HepG2 (cell line): ENCODE measurements at regions not wholly inside any gene's neighbourhood (a gene's known extent, or its start where the extent isn't known, plus 50 kb on each side); places are given as distances from the start of the nearest gene placed in this dataset.
A peak's percentile ranks its signal among the peaks of the same experiment; 100 is the strongest.

Source experiments
- ATAC-seq: fragments of 200-7000 bp; cut with Tn5 transposase; 3 replicates; pipeline ENCODE4 v1.9.1; 2020; ENCODE audit warnings: mild to moderate bottlenecking, moderate library complexity
- BruUV-seq: library from RNA; stranded (reverse); fragments of 400-500 nt; replicated peaks from 2 replicates; lab custom pipeline; 2021; lab: Mats Ljungman, UMichigan
- CTCF ChIA-PET: fragments of 300-600 bp; formaldehyde crosslinking; extraction: SDS; loops from one replicate; lab custom pipeline; 2021; ENCODE audit warnings: low total read pairs, inconsistent platforms, low intra/inter-chr PET ratio; lab: Yijun Ruan, JAX
- POLR2A ChIA-PET: fragments of 350-600 bp; sonication (Branson Sonifier 250); formaldehyde crosslinking; loops from one replicate; lab custom pipeline; 2020; ENCODE audit warnings: antibody characterized with exemption, inconsistent platforms; lab: Yijun Ruan, JAX
- DNase-seq: peaks from one replicate; pipeline ENCODE4 v3.0.0-alpha.2; 2015; ENCODE audit warnings: low spot score
- FAIRE-seq: peaks from 3 replicates; lab custom pipeline; 2011; peaks lifted over from hg19 to GRCh38; lab: Jason Lieb, UNC
- H2AFZ ChIP-seq: one replicate; pipeline ENCODE4 v1.6.1; 2011; ENCODE audit warnings: low read length, inconsistent platforms
- H3K27ac ChIP-seq: fragments of 300-600 bp; 3 replicates; pipeline ENCODE4 v1.8.0; 2011; ENCODE audit warnings: mixed run types, mild to moderate bottlenecking, mixed read lengths, low read length, inconsistent platforms; ENCODE audit not compliant: insufficient read depth; ENCODE audit errors: extremely low read length
- H3K27me3 ChIP-seq, 2 experiments: fragments of 200-600 bp in 1 of 2; 2 replicates in 1 of 2; 3 replicates in 1 of 2; pipeline versions ENCODE4 v1.6.0 to v1.8.0; 2011; ENCODE audit warnings: low read length in 2 of 2, mild to moderate bottlenecking in 2 of 2, moderate library complexity in 2 of 2, inconsistent platforms in 1 of 2; ENCODE audit not compliant: insufficient read depth in 2 of 2, control insufficient read depth in 1 of 2
- H3K36me3 ChIP-seq, 2 experiments: fragments of 200-600 bp in 1 of 2; replicated peaks in 1 of 2; 2 replicates in 1 of 2; 3 replicates in 1 of 2; pipeline versions ENCODE4 v1.5.1 to v1.8.0; 2011; ENCODE audit warnings: low read length in 2 of 2, inconsistent platforms in 1 of 2; ENCODE audit not compliant: insufficient read depth in 2 of 2, control insufficient read depth in 1 of 2
- H3K4me1 ChIP-seq: 2 replicates; pipeline ENCODE4 v1.5.1; 2012; ENCODE audit warnings: low read length, inconsistent platforms; ENCODE audit not compliant: insufficient read depth
- H3K4me2 ChIP-seq: 2 replicates; pipeline ENCODE4 v1.6.0; 2011; ENCODE audit warnings: low read depth, low read length, inconsistent platforms
- H3K4me3 ChIP-seq, 3 experiments: fragments of 200-600 bp in 1 of 3; sonication (generic), shearing (Covaris generic) in 1 of 3; replicated peaks in 1 of 3; 2 replicates each; pipeline ENCODE4 v1.5.1; 2011 to 2016; ENCODE audit warnings: low read length in 3 of 3, inconsistent platforms in 2 of 3, low read depth in 2 of 3, mild to moderate bottlenecking in 2 of 3, control low read depth in 1 of 3, mixed read lengths in 1 of 3; ENCODE audit not compliant: insufficient read depth in 1 of 3
- H3K79me2 ChIP-seq: one replicate; pipeline ENCODE4 v1.6.1; 2011; ENCODE audit warnings: low read length, inconsistent platforms; ENCODE audit not compliant: insufficient read depth
- H3K9ac ChIP-seq: 2 replicates; pipeline ENCODE4 v1.6.0; 2011; ENCODE audit warnings: mild to moderate bottlenecking, low read depth, low read length, inconsistent platforms; ENCODE audit not compliant: insufficient read depth
- H3K9me3 ChIP-seq: 2 replicates; pipeline ENCODE4 v1.5.1; 2012; ENCODE audit warnings: mild to moderate bottlenecking, low read length
- H4K20me1 ChIP-seq: 2 replicates; pipeline ENCODE4 v1.6.0; 2011; ENCODE audit warnings: inconsistent platforms, mild to moderate bottlenecking, low read length, moderate library complexity; ENCODE audit not compliant: insufficient read depth
- ESRRA ChIP-seq: sonication (generic); formaldehyde crosslinking; IDR thresholded peaks from 2 replicates; pipeline ENCODE4 v1.5.1; 2020; ENCODE audit warnings: mild to moderate bottlenecking, low read depth, missing genetic modification reagents
- FOXJ3 ChIP-seq: sonication (generic); formaldehyde crosslinking; IDR thresholded peaks from 2 replicates; pipeline ENCODE4 v1.4.0; 2020; ENCODE audit warnings: missing genetic modification reagents, mild to moderate bottlenecking, borderline replicate concordance
- IRF2 ChIP-seq: IDR thresholded peaks from 2 replicates; pipeline ENCODE4 v1.6.1; 2018; ENCODE audit warnings: missing genetic modification reagents, missing compliant biosample characterization
- MAFK ChIP-seq, 2 experiments: IDR thresholded peaks in 1 of 2; conservative IDR thresholded peaks in 1 of 2; 2 replicates each; pipeline ENCODE4 v1.6.1; 2011; ENCODE audit warnings: improper control_type of control experiment in 2 of 2, low read length in 2 of 2
- PRPF4 ChIP-seq: fragments of 200-400 bp; formaldehyde crosslinking; IDR thresholded peaks from 2 replicates; pipeline ENCODE4 v1.6.1; 2016; ENCODE audit warnings: low read length, low read depth; ENCODE audit not compliant: poor library complexity, severe bottlenecking
- SIX4 ChIP-seq: sonication (generic); formaldehyde crosslinking; IDR thresholded peaks from 2 replicates; pipeline ENCODE4 v1.4.0; 2020; ENCODE audit warnings: missing genetic modification reagents
- ZNF101 ChIP-seq: sonication (generic); formaldehyde crosslinking; IDR thresholded peaks from 2 replicates; pipeline ENCODE4 v1.4.0; 2020; ENCODE audit warnings: mild to moderate bottlenecking, low read depth, missing genetic modification reagents, borderline replicate concordance
- ZNF709 ChIP-seq: sonication (generic); formaldehyde crosslinking; IDR thresholded peaks from 2 replicates; pipeline ENCODE4 v1.5.0; 2020; ENCODE audit warnings: mild to moderate bottlenecking, missing genetic modification reagents
- ZNF75D ChIP-seq: sonication (generic); formaldehyde crosslinking; IDR thresholded peaks from 2 replicates; pipeline ENCODE4 v1.8.1; 2023; ENCODE audit warnings: missing genetic modification reagents, mild to moderate bottlenecking, borderline replicate concordance
- WGBS: methylation state at CpG from one replicate; pipeline ENCODE4 v1.1.6; 2017; ENCODE audit warnings: low lambda C conversion rate; 5-methylcytosine and 5-hydroxymethylcytosine counted together
- in situ Hi-C: cut with HindIII; loops from 2 replicates; pipeline ENCODE4 v1.10.0; 2017; ENCODE audit warnings: low pct_unique_long_range_greater_than_20kb; ENCODE audit not compliant: extremely low pct_ligation_motif_present
- intact Hi-C: fragments of 100-400 bp; cut with micrococcal nuclease; formaldehyde crosslinking; loops from one replicate; pipeline ENCODE4 v1.10.0; 2022; ENCODE audit not compliant: unreplicated experiment
- TF ChIP-seq, protein P1 (sequence below): sonication (generic); formaldehyde crosslinking; IDR thresholded peaks from 2 replicates; pipeline ENCODE4 v1.4.0; 2020; ENCODE audit warnings: missing genetic modification reagents, borderline replicate concordance

DNA sequence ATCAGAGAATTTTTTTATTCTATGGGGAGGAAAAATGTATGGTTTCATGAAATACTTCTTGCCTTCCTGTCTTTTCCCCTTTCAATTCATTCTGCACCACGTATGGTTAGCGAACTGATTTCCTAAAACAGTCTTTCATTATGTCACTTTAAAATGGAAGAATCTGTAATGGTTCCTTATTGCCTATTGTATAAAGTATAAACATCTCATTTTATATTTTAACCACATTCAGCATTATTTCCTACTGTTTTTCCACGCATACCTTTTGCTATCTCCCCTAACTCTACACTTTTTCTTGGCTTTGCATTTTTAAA is 232.3 kb upstream of the B3GALT2 start (continued):
- peak in 1 of 2 experiments; percentile 16; a peak in 1 of 4 replicates for TF ChIP-seq MAFK (conservative IDR thresholded peaks at IDR 0.05 in 1 of 2, IDR thresholded peaks at IDR 0.05 in 1 of 2; ENCODE audit: low read length in 2 of 2)
- no peak for TF ChIP-seq ZNF101
- TF ChIP-seq, all 625 proteins: peak for 1

GRCh38 chr1:193417945-193418744 is 231.7 kb upstream of the B3GALT2 start:
- DNase-seq (no peak), ATAC-seq (peak; percentile 74), FAIRE-seq (no peak)
- H3K27me3 ChIP-seq = no peaks in the 10 kb centered on the region; a peak in 1 of 5 replicates
- CTCF ChIA-PET = no interaction called here
- no peaks in the 10 kb centered on the region for H3K9me3 ChIP-seq
- H3K4me3 ChIP-seq = peak overlapping the region in 2 of 3 experiments; percentile 14 to 50; a peak in 3 of 6 replicates
- peak overlapping the region; percentile 47 for H3K4me2 ChIP-seq
- H3K79me2 ChIP-seq = no peaks in the 10 kb centered on the region
- no TSS peak for BruUV-seq
- H3K9ac ChIP-seq = no peak overlapping the region; the same call in 1 of the 2 replicates
- no peaks in the 10 kb centered on the region for H4K20me1 ChIP-seq
- intact Hi-C loops (no loop called here), in situ Hi-C loops (no loop called here)
- H3K27ac ChIP-seq = no peak overlapping the region
- POLR2A ChIA-PET = no interaction called here
- WGBS = 2% methylated on average over 4 of the region's 4 CpGs
- peak overlapping the region; percentile 76 for H2AFZ ChIP-seq
- no peaks in the 10 kb centered on the region for H3K4me1 ChIP-seq
- no peaks in the 10 kb centered on the region for H3K36me3 ChIP-seq
- TF ChIP-seq IRF2 (CRISPR knock-in tag) (0 out of 2 replicates have a peak, but pooled peaks have one; percentile 18), PRPF4 (no peak)

DNA sequence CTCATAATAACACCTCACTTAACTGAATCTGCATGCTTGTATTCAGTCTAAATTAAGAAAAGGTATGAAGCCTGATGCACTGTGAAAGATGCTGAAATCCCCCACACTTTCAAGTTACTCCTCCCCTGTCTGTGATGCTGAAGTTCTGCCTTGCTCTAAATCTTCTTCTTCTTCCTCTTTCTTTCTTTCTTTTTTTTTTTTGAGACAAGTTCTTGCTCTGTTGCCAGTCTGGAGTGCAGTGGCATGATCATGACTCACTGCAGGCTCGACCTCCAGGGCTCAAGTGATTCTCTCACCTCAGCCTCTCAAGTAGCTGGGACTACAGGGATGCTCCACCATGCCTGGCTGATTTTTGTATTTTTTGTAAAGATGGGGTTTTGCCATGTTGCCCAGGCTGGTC is 231.0 kb upstream of the B3GALT2 start:
- peak overlapping the region; percentile 47; the same call in 1 of the 2 replicates for H3K4me2 ChIP-seq
- no peak overlapping the region for H2AFZ ChIP-seq
- BruUV-seq = no TSS peak
- ATAC-seq = no peak
- CTCF ChIA-PET = no interaction called here
- no peak overlapping the region for H3K9ac ChIP-seq
- H4K20me1 ChIP-seq = no peaks in the 10 kb centered on the region
- in situ Hi-C loops = no loop called here
- H3K9me3 ChIP-seq = no peaks in the 10 kb centered on the region
- no peaks in the 10 kb centered on the region for H3K36me3 ChIP-seq
- POLR2A ChIA-PET = no interaction called here
- no peak overlapping the region for H3K27ac ChIP-seq
- FAIRE-seq = no peak
- 0 out of 6 replicates have a peak overlapping the region, but pooled peaks of 1 of the 3 experiments have one; percentile 50 for H3K4me3 ChIP-seq
- no peak for DNase-seq
- no peaks in the 10 kb centered on the region for H3K79me2 ChIP-seq
- H3K4me1 ChIP-seq = no peaks in the 10 kb centered on the region
- intact Hi-C loops = no loop called here
- H3K27me3 ChIP-seq = no peaks in the 10 kb centered on the region; a peak in 1 of 5 replicates
- WGBS = 6% methylated on average over 1 of the region's 1 CpG
- TF ChIP-seq, protein P1, sequence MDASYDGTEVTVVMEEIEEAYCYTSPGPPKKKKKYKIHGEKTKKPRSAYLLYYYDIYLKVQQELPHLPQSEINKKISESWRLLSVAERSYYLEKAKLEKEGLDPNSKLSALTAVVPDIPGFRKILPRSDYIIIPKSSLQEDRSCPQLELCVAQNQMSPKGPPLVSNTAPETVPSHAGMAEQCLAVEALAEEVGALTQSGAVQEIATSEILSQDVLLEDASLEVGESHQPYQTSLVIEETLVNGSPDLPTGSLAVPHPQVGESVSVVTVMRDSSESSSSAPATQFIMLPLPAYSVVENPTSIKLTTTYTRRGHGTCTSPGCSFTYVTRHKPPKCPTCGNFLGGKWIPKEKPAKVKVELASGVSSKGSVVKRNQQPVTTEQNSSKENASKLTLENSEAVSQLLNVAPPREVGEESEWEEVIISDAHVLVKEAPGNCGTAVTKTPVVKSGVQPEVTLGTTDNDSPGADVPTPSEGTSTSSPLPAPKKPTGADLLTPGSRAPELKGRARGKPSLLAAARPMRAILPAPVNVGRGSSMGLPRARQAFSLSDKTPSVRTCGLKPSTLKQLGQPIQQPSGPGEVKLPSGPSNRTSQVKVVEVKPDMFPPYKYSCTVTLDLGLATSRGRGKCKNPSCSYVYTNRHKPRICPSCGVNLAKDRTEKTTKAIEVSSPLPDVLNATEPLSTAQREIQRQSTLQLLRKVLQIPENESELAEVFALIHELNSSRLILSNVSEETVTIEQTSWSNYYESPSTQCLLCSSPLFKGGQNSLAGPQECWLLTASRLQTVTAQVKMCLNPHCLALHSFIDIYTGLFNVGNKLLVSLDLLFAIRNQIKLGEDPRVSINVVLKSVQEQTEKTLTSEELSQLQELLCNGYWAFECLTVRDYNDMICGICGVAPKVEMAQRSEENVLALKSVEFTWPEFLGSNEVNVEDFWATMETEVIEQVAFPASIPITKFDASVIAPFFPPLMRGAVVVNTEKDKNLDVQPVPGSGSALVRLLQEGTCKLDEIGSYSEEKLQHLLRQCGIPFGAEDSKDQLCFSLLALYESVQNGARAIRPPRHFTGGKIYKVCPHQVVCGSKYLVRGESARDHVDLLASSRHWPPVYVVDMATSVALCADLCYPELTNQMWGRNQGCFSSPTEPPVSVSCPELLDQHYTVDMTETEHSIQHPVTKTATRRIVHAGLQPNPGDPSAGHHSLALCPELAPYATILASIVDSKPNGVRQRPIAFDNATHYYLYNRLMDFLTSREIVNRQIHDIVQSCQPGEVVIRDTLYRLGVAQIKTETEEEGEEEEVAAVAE (CRISPR knock-in tag) = no peak
- TF ChIP-seq ZNF75D (no peak), ZNF709 (CRISPR knock-in tag) (no peak), ESRRA (CRISPR knock-in tag) (no peak), FOXJ3 (CRISPR knock-in tag) (no peak), SIX4 (CRISPR knock-in tag) (no peak)
